ENCODE measurements at regions not wholly inside any gene's neighbourhood (a gene's known extent, or its start where the extent isn't known, plus 50 kb on each side); places are given as distances from the start of the nearest gene placed in this dataset.

DNA sequence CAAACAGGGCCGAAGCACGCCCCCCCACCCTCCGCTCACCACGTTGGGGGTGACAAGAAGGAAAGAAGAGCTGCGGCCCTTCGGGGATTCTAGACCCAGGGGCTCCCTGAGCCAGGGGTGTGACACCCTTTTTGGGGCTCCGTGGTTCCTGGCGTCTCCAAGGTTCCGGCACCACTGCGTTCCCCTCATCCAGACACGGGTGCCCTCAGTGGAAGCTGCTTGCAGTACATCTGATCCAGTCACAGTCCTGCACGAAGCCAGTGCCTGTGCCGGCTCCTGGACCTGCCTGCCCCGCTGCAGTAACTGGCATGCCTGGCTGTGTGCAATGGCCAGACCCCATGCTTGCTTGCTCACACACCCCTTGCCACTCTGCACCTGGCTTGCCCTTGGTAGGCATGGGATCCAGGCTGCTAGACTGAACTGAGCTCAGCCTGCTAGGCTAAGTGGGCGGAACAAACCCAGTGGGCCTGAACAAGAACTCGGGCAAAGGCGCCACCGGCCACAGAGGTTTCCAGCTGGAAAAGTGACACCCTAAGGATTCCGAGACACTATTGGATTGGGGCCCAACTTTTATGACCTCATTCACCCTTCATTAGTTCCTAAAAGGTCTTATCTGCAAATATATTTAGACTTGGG lies 420.4 kb upstream of the AGA start:
- no peak overlapping the region for H3K4me3 ChIP-seq (ENCODE audit: low read depth, poor library complexity, severe bottlenecking)
- no peak for TF ChIP-seq POLR2A (IDR thresholded peaks at IDR 0.05)
- TF ChIP-seq, protein P1, sequence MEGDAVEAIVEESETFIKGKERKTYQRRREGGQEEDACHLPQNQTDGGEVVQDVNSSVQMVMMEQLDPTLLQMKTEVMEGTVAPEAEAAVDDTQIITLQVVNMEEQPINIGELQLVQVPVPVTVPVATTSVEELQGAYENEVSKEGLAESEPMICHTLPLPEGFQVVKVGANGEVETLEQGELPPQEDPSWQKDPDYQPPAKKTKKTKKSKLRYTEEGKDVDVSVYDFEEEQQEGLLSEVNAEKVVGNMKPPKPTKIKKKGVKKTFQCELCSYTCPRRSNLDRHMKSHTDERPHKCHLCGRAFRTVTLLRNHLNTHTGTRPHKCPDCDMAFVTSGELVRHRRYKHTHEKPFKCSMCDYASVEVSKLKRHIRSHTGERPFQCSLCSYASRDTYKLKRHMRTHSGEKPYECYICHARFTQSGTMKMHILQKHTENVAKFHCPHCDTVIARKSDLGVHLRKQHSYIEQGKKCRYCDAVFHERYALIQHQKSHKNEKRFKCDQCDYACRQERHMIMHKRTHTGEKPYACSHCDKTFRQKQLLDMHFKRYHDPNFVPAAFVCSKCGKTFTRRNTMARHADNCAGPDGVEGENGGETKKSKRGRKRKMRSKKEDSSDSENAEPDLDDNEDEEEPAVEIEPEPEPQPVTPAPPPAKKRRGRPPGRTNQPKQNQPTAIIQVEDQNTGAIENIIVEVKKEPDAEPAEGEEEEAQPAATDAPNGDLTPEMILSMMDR (IDR thresholded peaks at IDR 0.05), result no peak
- intact Hi-C loops (cut with DNase I; ENCODE audit: low total_unique reads), result no loop called here
- WGBS, 2 donors, result 91 to 94% methylated on average over 19 of the region's 19 CpGs
- DNase-seq (ENCODE audit: low spot score in 2 of 2), result no peak

DNA sequence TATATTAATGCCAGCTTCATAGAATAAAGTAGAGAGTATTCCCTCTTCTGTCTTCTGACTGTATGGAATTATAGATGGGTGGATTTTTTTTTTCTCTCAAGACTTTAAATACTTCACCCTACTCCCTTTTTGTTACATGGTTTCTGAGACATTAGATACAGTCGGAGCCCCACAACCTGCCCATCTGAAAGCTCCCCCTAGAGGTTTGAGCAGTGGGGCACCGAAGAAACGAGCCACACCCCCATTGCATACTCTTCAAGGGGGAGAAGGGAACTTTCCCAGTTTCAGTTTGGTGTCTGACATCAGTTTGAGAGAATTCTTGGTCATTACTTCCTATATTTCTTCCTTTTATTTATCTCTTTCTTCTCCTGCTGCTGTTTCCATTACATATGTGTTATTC lies 437.6 kb upstream of the AGA start:
- intact Hi-C loops (cut with DNase I; ENCODE audit: low total_unique reads), result no loop called here
- no peak for TF ChIP-seq POLR2A (IDR thresholded peaks at IDR 0.05)
- TF ChIP-seq, protein P1 (IDR thresholded peaks at IDR 0.05), result no peak
- DNase-seq (ENCODE audit: low spot score in 2 of 2), result no peak
- H3K4me3 ChIP-seq (ENCODE audit: low read depth, poor library complexity, severe bottlenecking), result no peak overlapping the region
- WGBS, 2 donors, result 36 to 57% methylated on average over 3 of the region's 3 CpGs

DNA sequence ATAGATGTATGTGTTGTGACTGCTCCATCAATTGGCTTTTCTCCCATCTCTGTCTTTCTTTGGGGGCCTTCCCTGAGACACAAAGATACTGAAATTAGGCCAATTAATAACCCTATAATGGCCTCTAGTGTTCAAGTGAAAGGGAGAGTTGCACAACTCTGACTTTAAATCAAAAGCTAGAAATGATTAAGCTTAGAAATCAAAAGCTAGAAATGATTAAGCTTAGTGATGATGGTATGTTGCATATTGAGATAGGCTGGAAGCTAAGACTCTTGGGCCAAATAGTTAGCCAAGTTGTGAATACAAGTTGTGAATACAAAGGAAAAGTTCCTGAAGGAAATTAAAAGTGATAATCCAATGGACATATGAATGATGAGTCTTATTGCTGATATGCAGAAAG lies 452.9 kb upstream of the AGA start:
- intact Hi-C loops (cut with DNase I; ENCODE audit: low total_unique reads), result no loop called here
- no peak for TF ChIP-seq POLR2A (IDR thresholded peaks at IDR 0.05)
- TF ChIP-seq, protein P1 (IDR thresholded peaks at IDR 0.05), result no peak

DNA sequence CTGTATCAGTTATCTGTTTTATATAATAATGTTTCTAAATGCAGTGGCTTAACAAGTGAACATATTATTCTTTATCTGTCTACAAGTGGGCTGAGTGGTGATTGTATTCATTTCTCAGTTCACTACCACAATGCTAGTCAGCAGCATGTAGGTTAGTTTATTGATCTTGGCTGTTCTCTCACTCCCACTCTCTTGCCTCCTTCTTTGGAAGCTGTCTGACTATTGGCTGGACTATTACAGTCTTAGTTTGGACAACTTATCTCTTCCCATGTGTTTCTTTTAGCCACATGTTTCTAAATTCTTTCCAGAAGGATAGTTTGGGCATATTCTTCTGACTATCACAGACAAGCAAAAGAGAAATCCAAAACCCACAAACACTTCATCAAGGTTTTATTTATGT lies 459.5 kb upstream of the AGA start:
- no peak overlapping the region for H3K4me3 ChIP-seq (ENCODE audit: low read depth, poor library complexity, severe bottlenecking)
- intact Hi-C loops (cut with DNase I; ENCODE audit: low total_unique reads), result no loop called here
- DNase-seq (ENCODE audit: low spot score in 2 of 2), result no peak
- TF ChIP-seq, protein P1 (IDR thresholded peaks at IDR 0.05), result no peak
- no peak for TF ChIP-seq POLR2A (IDR thresholded peaks at IDR 0.05)

More for the DNA sequence above, 452.9 kb upstream of the AGA start:
- DNase-seq (ENCODE audit: low spot score in 2 of 2), result no peak
- no peak overlapping the region for H3K4me3 ChIP-seq (ENCODE audit: low read depth, poor library complexity, severe bottlenecking)

DNA sequence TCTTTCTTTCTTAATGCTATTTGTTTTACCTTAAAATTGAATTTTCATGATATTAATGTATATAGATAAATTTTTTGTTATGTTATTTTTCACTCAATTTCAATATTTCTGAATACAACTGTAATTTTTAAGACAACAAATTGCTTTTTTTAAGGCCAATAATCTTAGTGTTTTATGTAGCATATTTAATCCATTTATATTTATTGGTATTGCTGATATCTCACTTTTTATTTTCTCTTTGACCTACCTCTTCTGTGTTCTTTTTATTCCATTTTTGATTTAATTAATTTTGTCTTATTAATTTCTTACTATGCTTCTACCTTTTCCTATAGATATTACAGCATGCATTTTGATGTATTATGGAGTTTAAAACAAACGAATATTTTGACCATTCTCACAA lies 460.1 kb upstream of the AGA start:
- intact Hi-C loops (cut with DNase I; ENCODE audit: low total_unique reads), result no loop called here
- whole genome bisulfite sequencing, 2 donors, result 69 to 79% methylated on average over 1 of the region's 1 CpG
- TF ChIP-seq POLR2A (IDR thresholded peaks at IDR 0.05), result no peak
- TF ChIP-seq, protein P1 (IDR thresholded peaks at IDR 0.05), result no peak
- no peak overlapping the region for H3K4me3 ChIP-seq (ENCODE audit: low read depth, poor library complexity, severe bottlenecking)
- no peak for DNase-seq (ENCODE audit: low spot score in 2 of 2)

DNA sequence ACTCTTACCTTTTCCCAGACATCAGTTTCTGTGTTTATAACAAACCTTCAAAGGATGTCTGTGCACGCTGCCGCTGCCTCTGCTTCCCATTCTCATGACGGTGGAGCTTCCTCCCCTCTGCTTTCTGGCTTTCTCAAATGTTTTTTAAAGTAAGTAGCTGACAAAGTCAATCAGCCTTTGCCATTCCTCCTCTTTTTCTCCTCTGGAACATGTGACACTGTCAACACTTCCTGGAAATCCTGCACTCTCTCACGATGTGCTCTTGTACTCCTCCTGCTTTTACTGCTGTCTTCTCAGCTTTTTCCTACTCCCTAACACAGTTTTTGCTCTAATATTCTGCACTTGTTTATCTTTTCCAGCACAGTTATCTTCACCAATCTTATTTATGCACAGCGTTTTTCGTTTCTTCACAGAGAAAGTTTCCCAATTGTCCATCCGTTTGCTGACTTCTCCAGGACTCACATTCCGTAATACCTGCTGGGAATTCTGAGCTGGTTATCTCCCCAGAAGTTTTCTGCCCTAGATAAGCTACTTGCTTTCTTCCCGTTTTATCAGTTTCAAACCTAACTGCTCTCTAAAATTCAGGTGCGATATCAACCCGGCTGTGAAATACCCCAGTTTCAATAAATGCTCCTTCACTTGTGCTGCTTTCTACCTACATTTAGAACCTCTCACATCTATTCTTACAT lies 465.6 kb upstream of the AGA start:
- no peak overlapping the region for H3K4me3 ChIP-seq (ENCODE audit: low read depth, poor library complexity, severe bottlenecking)
- intact Hi-C loops (cut with DNase I; ENCODE audit: low total_unique reads), result no loop called here
- 66% methylated on average over 11 of the region's 11 CpGs for WGBS, 2 donors
- no peak for DNase-seq (ENCODE audit: low spot score in 2 of 2)
- TF ChIP-seq POLR2A (IDR thresholded peaks at IDR 0.05), result no peak
- TF ChIP-seq, protein P1 (IDR thresholded peaks at IDR 0.05), result no peak
